IPS DF 6.9 (cell line): ENCODE measurements at regions not wholly inside any gene's neighbourhood (a gene's known extent, or its start where the extent isn't known, plus 50 kb on each side); places are given as distances from the start of the nearest gene placed in this dataset.

ENCODE experiments used
- DNase-seq: peaks from one replicate; pipeline ENCODE4 v3.0.0-alpha.2; 2013; ENCODE audit warnings: low read depth, low spot score
- H3K27ac ChIP-seq: one replicate; pipeline ENCODE4 v1.5.1; 2013; ENCODE audit warnings: low read length, control low read depth
- H3K27me3 ChIP-seq: 2 replicates; pipeline ENCODE4 v1.6.1; 2013; ENCODE audit warnings: mild to moderate bottlenecking, low read length; ENCODE audit not compliant: control insufficient read depth, insufficient read depth
- H3K36me3 ChIP-seq: 2 replicates; pipeline ENCODE4 v1.6.1; 2013; ENCODE audit warnings: low read length; ENCODE audit not compliant: control insufficient read depth, insufficient read depth
- H3K4me1 ChIP-seq: 2 replicates; pipeline ENCODE4 v1.6.1; 2013; ENCODE audit warnings: low read length; ENCODE audit not compliant: control insufficient read depth, insufficient read depth
- H3K4me3 ChIP-seq: 2 replicates; pipeline ENCODE4 v1.5.1; 2013; ENCODE audit warnings: mild to moderate bottlenecking, low read length
- H3K9me3 ChIP-seq: 2 replicates; pipeline ENCODE4 v1.6.1; 2013; ENCODE audit warnings: low read length, inconsistent platforms; ENCODE audit not compliant: control insufficient read depth, insufficient read depth
- WGBS: extraction: QIAGEN DNeasy Blood & Tissue Kit; methylation state at CpG from one replicate; pipeline ENCODE4 v1.1.7; 2013; ENCODE audit warnings: mixed read lengths, missing lambda C conversion rate; ENCODE audit not compliant: insufficient read length, insufficient coverage; 5-methylcytosine and 5-hydroxymethylcytosine counted together

GRCh38 chr7:16323313-16323712 lies 98.0 kb downstream of the CRPPA start:
- Histone ChIP-seq H3K9me3 (no peaks in the 10 kb centered on the region), H3K4me3 (no peak overlapping the region), H3K27ac (no peak overlapping the region), H3K27me3 (no peaks in the 10 kb centered on the region), H3K4me1 (no peaks in the 10 kb centered on the region), H3K36me3 (no peaks in the 10 kb centered on the region)
- DNase-seq = no peak
- no CpG with 5 or more reads among the region's 1 CpG for WGBS

DNA sequence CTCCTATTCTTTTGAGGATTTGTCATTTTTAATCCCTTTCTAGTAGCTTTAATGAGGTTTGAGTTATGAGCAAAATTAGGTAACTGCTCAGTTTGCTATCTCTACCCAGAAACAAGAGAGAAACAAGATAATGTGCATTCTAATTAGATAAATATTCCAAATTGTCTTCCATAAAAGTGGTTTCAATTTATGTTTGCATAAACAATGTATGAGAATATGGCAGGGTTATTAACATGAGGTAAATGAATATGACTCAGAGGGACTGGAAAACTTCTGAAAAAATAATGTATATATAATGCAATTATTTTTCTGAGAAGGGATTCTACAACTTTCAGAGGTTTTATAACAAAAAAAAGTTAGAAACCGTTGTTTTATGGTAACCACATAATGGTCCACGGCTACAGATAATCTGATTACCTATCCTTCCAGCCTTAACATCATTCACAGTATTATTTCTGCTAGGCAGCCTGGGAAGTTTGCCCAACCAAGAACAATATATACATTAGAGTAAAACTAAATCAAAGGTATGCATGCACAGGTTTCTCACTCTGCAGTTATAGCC lies 101.2 kb downstream of the CRPPA start:
- no CpG with 5 or more reads among the region's 2 CpGs for WGBS
- Histone ChIP-seq H3K4me3 (no peak overlapping the region), H3K27me3 (no peaks in the 10 kb centered on the region), H3K9me3 (no peaks in the 10 kb centered on the region), H3K36me3 (no peaks in the 10 kb centered on the region), H3K27ac (no peak overlapping the region), H3K4me1 (no peaks in the 10 kb centered on the region)
- DNase-seq = no peak

DNA sequence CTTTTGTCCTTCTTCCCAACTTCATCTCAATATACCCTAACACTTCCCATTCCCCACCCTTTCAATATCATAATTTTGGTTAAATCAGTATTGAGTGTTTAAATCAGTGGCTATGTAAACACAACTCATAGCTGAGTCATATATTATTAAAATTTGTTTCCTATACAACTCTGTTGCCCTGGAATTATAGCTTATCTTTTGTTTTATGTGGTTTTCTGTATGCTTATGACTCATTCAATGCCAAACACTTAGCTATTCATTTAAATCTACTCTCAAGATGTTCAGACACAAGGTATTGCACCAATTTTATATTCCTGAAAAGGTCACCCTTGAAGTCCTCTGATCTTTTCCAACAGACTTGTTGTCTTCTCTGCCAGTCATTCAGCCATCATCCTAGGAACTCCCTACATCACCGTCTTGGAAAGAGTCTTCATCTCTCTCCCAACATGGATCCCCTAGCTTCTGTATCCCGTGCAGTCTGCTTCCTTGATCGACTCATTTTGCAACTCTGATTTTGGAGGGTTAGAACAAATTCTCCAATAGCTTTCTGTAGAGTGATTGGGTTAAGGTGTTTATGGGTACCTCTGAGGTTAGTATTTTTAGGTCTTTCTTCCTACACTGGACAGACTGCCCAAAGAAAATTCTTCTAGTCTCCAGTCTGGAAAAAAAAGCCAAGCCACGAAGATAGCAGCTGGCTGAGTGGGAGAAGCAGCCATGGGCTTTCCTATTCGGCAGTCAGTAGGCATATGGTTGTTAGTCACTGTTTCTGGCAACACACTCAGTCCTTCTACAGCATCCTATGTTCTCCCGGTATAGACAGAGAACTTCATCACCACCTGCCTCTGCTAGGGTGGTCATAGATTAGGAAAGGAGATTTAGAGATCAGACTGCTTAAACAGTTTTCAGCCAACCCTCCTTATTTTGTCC lies 102.1 kb downstream of the CRPPA start:
- no peaks in the 10 kb centered on the region for H3K36me3 ChIP-seq
- H3K9me3 ChIP-seq = no peaks in the 10 kb centered on the region
- no peaks in the 10 kb centered on the region for H3K4me1 ChIP-seq
- no peak overlapping the region for H3K4me3 ChIP-seq
- WGBS = no CpG with 5 or more reads among the region's 6 CpGs
- no peak for DNase-seq
- H3K27ac ChIP-seq = no peak overlapping the region
- H3K27me3 ChIP-seq = no peaks in the 10 kb centered on the region

DNA sequence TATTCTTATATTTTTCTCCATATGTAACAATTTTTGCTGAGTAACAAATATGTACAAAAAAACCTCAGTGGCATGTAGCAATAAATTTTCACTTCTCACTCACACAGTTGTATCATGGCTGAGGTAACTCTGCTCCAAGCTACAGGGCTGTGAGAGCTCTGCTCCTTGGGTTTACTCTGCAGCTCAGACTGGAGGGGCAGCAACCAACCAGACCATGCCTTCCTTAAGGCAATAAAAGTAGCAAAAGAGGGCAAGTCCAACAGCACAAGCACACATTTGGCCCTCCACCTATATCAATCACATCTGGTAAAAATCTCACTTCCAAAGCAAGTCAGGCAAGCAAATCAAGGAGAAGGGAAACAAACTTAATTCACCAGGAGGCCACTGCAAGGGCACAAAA lies 102.9 kb downstream of the CRPPA start:
- H3K27me3 ChIP-seq = no peaks in the 10 kb centered on the region
- no peaks in the 10 kb centered on the region for H3K4me1 ChIP-seq
- H3K9me3 ChIP-seq = no peaks in the 10 kb centered on the region
- H3K36me3 ChIP-seq = no peaks in the 10 kb centered on the region
- no peak overlapping the region for H3K27ac ChIP-seq
- no peak for DNase-seq
- H3K4me3 ChIP-seq = no peak overlapping the region

DNA sequence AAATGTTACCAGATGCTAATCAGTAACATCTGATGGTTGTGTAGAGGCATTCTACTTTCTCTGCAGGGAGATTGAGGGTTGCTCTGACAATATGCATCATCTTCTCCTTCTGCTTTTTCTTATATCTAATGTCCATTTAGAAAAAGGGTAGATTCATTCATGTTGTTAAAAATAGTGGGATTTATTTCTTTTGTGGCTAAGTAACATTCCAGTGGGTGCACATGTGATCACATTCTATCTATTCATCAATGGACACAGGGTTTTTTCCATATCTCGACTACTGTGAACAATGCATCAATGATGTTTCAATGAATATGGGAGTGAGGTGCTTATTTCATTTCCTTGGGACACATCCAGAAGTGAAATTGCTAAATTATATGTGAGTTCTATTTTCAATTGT lies 103.9 kb downstream of the CRPPA start:
- Histone ChIP-seq H3K9me3 (no peaks in the 10 kb centered on the region), H3K4me3 (no peak overlapping the region), H3K4me1 (no peaks in the 10 kb centered on the region), H3K27me3 (no peaks in the 10 kb centered on the region), H3K36me3 (no peaks in the 10 kb centered on the region), H3K27ac (no peak overlapping the region)
- DNase-seq = no peak
- no CpG with 5 or more reads among the region's 1 CpG for WGBS

DNA sequence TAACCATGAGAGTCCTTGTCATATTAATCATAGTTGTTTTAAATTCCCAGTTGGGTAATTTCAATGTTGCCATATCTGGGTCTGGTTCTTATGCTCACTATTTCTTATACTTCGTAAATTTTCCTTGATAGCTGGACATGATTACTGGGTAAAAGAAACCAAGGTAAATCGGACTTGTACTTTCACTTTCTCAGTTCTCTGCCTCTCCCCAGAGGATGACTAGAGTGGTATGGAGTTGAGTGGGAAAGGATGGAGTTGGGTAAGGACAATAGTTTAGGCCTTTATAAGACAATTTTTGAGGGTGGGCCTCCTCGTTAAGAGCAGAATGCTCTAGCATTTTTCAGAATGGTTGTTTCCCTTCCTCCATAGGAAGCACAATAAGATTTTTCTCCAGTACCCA lies 106.1 kb downstream of the CRPPA start:
- H3K4me3 ChIP-seq = no peak overlapping the region
- no peaks in the 10 kb centered on the region for H3K27me3 ChIP-seq
- H3K36me3 ChIP-seq = no peaks in the 10 kb centered on the region
- DNase-seq = no peak
- no CpG with 5 or more reads among the region's 3 CpGs for WGBS
- no peaks in the 10 kb centered on the region for H3K9me3 ChIP-seq
- no peaks in the 10 kb centered on the region for H3K4me1 ChIP-seq
- no peak overlapping the region for H3K27ac ChIP-seq

DNA sequence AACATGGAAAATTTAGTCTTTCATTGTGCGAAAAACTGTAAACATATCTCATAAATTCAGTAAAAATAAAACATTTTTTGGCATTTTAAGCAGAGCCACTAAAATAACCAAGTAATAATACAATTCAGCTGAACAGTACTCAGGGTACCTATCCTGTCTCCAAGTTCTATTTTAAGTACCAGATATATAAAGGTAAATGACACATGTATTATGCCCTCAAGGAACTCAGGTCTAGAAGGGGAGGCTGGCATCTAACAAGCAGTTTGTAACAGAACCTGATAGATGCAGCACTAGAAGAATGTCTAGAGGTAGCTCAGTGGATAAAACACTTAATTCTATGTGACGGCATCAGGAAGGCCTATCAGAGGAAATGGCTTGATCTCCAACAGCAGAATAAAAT lies 112.2 kb downstream of the CRPPA start:
- Histone ChIP-seq H3K27ac (no peak overlapping the region), H3K4me3 (no peak overlapping the region), H3K27me3 (no peaks in the 10 kb centered on the region), H3K9me3 (no peaks in the 10 kb centered on the region), H3K4me1 (no peaks in the 10 kb centered on the region), H3K36me3 (no peaks in the 10 kb centered on the region)
- WGBS = no CpG with 5 or more reads among the region's 2 CpGs
- DNase-seq = no peak

DNA sequence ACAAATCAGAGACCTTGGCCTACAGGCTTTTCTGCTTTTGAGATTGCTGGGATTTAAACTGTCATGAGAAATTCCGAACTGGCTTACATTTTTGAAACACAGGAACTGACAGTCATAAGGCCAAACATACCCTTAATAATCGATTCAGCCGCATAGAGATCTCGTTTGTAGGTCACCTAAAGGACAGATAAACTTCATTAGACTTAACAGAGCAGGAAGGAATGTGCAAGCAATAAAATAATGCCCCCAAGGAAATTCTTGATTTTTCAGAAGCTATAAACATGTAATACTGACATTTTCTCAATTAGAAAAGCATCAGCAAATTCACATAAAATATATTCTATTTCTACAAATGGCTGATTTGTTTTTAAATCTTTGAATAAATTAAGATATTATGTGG lies 120.0 kb downstream of the CRPPA start:
- Histone ChIP-seq H3K4me3 (no peak overlapping the region), H3K27ac (no peak overlapping the region)
- WGBS = no CpG with 5 or more reads among the region's 4 CpGs

DNA sequence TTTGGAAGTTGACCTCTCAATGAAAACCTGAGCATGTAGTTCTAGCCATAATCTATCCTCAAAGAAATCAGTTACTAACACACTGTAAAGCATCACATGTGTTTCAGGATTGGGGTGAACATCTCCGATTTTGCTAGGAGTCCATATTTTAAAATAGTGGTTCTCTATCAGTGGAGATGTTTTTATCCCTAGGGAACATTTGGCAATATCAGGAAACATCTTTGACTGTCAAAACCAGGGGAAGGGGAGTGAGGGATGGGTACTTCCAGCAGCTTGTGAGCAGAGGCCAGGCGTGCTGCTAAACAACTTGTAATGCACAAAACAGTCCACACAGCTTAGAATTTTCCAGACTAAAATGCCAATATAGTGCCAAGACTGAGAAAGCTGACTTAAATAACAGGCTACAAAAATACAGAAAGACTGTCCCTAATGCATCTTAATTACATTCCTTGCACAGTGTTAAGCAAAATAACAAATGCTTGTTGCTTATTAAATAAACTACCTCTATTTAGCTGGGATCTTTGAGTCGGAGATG lies 120.9 kb downstream of the CRPPA start:
- DNase-seq = no peak
- H3K4me3 ChIP-seq = no peak overlapping the region
- no CpG with 5 or more reads among the region's 3 CpGs for WGBS
- H3K36me3 ChIP-seq = no peaks in the 10 kb centered on the region
- H3K9me3 ChIP-seq = no peaks in the 10 kb centered on the region
- no peak overlapping the region for H3K27ac ChIP-seq
- H3K27me3 ChIP-seq = no peaks in the 10 kb centered on the region
- H3K4me1 ChIP-seq = no peaks in the 10 kb centered on the region

More for the DNA sequence above, 120.0 kb downstream of the CRPPA start:
- no peaks in the 10 kb centered on the region for H3K4me1 ChIP-seq
- no peak for DNase-seq
- no peaks in the 10 kb centered on the region for H3K36me3 ChIP-seq
- H3K27me3 ChIP-seq = no peaks in the 10 kb centered on the region
- no peaks in the 10 kb centered on the region for H3K9me3 ChIP-seq

- no peak overlapping the region for H3K4me3 ChIP-seq
- WGBS = no CpG with 5 or more reads among the region's 5 CpGs
These were observed 121.5 kb downstream of the CRPPA start for GRCh38 chr7:16299853-16300252.

DNA sequence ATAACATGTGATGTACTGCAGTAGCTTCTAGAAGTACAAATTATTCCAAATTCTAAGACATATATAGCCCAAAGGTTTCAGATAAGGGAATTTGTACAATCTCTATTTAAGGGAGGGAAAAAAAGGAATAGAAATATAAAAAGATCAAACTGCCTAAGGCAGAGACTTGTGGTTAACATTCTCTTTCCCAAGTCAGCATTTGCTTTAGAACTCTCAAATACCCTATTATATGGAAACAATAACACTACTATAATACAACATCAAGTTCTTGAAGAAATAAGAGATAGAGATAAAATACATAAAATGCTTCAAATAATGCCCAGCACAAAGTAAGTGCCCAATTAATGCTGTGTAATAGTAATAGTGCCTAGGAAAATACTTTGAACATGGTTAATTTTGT lies 123.1 kb downstream of the CRPPA start:
- DNase-seq = no peak
- Histone ChIP-seq H3K27me3 (no peaks in the 10 kb centered on the region), H3K4me1 (no peaks in the 10 kb centered on the region), H3K36me3 (no peaks in the 10 kb centered on the region), H3K27ac (no peak overlapping the region), H3K9me3 (no peaks in the 10 kb centered on the region), H3K4me3 (no peak overlapping the region)

More at GRCh38 chr7:16299853-16300252, 121.5 kb downstream of the CRPPA start:
- Histone ChIP-seq H3K36me3 (no peaks in the 10 kb centered on the region), H3K27ac (no peak overlapping the region), H3K27me3 (no peaks in the 10 kb centered on the region), H3K9me3 (no peaks in the 10 kb centered on the region), H3K4me1 (no peaks in the 10 kb centered on the region)
- DNase-seq = no peak
